ENCODE measurements at regions not wholly inside any gene's neighbourhood (a gene's known extent, or its start where the extent isn't known, plus 50 kb on each side); places are given as distances from the start of the nearest gene placed in this dataset.
A peak's percentile ranks its signal among the peaks of the same experiment; 100 is the strongest.

GRCh38 chr11:130616573-130616972 lies 168.1 kb downstream of the ADAMTS15 start:
- H3K4me1 ChIP-seq = no peaks in the 10 kb centered on the region
- H3K27me3 ChIP-seq = no peaks in the 10 kb centered on the region
- H3K4me3 ChIP-seq = no peak overlapping the region
- no peak for DNase-seq
- intact Hi-C loops (cut with DNase I; ENCODE audit: low total_unique reads) (no loop called here), in situ Hi-C loops (cut with MboI; ENCODE audit: low pct_ligation_motif_present in 1 of 4, low pct_unique_long_range_greater_than_20kb in 1 of 4, low sequenced_read_pairs in 3 of 4) (no loop called here)
- WGBS, 2 donors (ENCODE audit: low coverage in 1 of 2) = 86 to 96% methylated on average over 3 of the region's 3 CpGs
- H3K27ac ChIP-seq = no peak overlapping the region
- no peak for TF ChIP-seq POLR2A (IDR thresholded peaks at IDR 0.05)
- no peak for TF ChIP-seq POLR2AphosphoS5 (IDR thresholded peaks at IDR 0.05)
- TF ChIP-seq EP300 (IDR thresholded peaks at IDR 0.05; ENCODE audit: low read depth) = no peak
- TF ChIP-seq, protein P1, sequence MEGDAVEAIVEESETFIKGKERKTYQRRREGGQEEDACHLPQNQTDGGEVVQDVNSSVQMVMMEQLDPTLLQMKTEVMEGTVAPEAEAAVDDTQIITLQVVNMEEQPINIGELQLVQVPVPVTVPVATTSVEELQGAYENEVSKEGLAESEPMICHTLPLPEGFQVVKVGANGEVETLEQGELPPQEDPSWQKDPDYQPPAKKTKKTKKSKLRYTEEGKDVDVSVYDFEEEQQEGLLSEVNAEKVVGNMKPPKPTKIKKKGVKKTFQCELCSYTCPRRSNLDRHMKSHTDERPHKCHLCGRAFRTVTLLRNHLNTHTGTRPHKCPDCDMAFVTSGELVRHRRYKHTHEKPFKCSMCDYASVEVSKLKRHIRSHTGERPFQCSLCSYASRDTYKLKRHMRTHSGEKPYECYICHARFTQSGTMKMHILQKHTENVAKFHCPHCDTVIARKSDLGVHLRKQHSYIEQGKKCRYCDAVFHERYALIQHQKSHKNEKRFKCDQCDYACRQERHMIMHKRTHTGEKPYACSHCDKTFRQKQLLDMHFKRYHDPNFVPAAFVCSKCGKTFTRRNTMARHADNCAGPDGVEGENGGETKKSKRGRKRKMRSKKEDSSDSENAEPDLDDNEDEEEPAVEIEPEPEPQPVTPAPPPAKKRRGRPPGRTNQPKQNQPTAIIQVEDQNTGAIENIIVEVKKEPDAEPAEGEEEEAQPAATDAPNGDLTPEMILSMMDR (IDR thresholded peaks at IDR 0.05) = no peak
- H3K9me3 ChIP-seq = no peaks in the 10 kb centered on the region
- no peaks in the 10 kb centered on the region for H3K36me3 ChIP-seq

DNA sequence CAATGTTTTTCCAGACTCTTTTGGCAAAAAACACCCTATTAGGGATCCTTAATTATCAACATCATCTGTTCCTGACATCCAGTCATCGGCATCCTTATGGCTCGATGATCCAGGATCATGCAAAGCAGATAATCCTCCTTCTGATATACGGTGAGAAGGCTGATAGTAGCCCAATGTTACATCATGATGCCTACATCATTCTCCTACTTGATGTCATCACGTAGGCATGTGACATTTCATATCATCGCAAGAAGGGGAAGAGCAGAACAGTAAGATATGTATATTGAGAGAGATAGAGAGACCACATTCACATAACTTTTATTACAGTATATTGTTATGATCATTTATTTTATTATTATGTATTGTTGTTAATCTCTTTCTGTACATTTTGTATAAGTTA lies 168.6 kb downstream of the ADAMTS15 start:
- no peak for DNase-seq
- no peaks in the 10 kb centered on the region for H3K9me3 ChIP-seq
- H3K27me3 ChIP-seq = no peaks in the 10 kb centered on the region
- H3K27ac ChIP-seq = no peak overlapping the region
- H3K4me3 ChIP-seq = no peak overlapping the region
- in situ Hi-C loops (cut with MboI; ENCODE audit: low pct_ligation_motif_present in 1 of 4, low pct_unique_long_range_greater_than_20kb in 1 of 4, low sequenced_read_pairs in 3 of 4) (no loop called here), intact Hi-C loops (cut with DNase I; ENCODE audit: low total_unique reads) (no loop called here)
- no peak for TF ChIP-seq EP300 (IDR thresholded peaks at IDR 0.05; ENCODE audit: low read depth)
- no peak for TF ChIP-seq POLR2A (IDR thresholded peaks at IDR 0.05)
- TF ChIP-seq, protein P1 (IDR thresholded peaks at IDR 0.05) = no peak
- TF ChIP-seq POLR2AphosphoS5 (IDR thresholded peaks at IDR 0.05) = no peak
- WGBS, 2 donors (ENCODE audit: low coverage in 1 of 2) = 86 to 90% methylated on average over 5 of the region's 5 CpGs
- H3K4me1 ChIP-seq = no peaks in the 10 kb centered on the region
- no peaks in the 10 kb centered on the region for H3K36me3 ChIP-seq

- TF ChIP-seq POLR2A (IDR thresholded peaks at IDR 0.05) = no peak
- no peak for TF ChIP-seq EP300 (IDR thresholded peaks at IDR 0.05; ENCODE audit: low read depth)
- TF ChIP-seq POLR2AphosphoS5 (IDR thresholded peaks at IDR 0.05) = no peak
- TF ChIP-seq, protein P1 (IDR thresholded peaks at IDR 0.05) = no peak
- H3K4me1 ChIP-seq = peaks cover 0 to 6% (median 1%) of the 10 kb centered on the region in 4 donors
- no peaks in the 10 kb centered on the region for H3K27me3 ChIP-seq
- H3K9me3 ChIP-seq = no peaks in the 10 kb centered on the region
- 84 to 87% methylated on average over 4 of the region's 4 CpGs for whole genome bisulfite sequencing, 2 donors (ENCODE audit: low coverage in 1 of 2)
- no peak overlapping the region for H3K4me3 ChIP-seq
- in situ Hi-C loops (cut with MboI; ENCODE audit: low pct_ligation_motif_present in 1 of 4, low pct_unique_long_range_greater_than_20kb in 1 of 4, low sequenced_read_pairs in 3 of 4) = no loop called here
- no peak for DNase-seq
- H3K36me3 ChIP-seq = no peaks in the 10 kb centered on the region
- H3K27ac ChIP-seq = no peak overlapping the region
- intact Hi-C loops (cut with DNase I; ENCODE audit: low total_unique reads) = loop anchor here (10.0 kb wide), 1 partner anchor 186 kb away; no protein-coding TSS in a partner anchor
Observed at GRCh38 chr11:130620548-130620947, 172.1 kb downstream of the ADAMTS15 start.

DNA sequence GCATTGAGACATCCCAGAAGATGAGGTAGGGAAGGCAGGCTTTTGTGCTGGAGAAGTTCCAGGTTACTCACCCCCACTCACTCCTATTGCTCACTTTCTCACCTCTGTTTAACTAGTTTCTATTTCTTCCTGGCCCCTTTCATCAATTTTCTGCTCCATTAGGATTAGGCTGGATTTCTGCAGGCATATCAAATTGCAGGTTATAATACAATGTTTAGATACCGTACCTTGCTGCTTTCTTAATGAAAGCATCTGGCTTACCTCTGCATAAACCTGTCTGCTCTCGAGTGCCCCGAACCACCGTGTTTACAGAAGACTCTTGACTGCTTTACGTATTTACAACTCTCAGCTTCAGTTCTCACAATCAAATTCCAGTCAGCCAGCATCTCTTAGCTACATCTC lies 173.7 kb downstream of the ADAMTS15 start:
- no peak for TF ChIP-seq POLR2A (IDR thresholded peaks at IDR 0.05)
- peak; percentile 64 for TF ChIP-seq EP300 (IDR thresholded peaks at IDR 0.05; ENCODE audit: low read depth)
- TF ChIP-seq, protein P1 (IDR thresholded peaks at IDR 0.05) = no peak
- peak in 2 of 3 donors; percentile 71 to 88 for TF ChIP-seq POLR2AphosphoS5 (IDR thresholded peaks at IDR 0.05)
- DNase-seq = no peak
- H3K4me1 ChIP-seq = peaks cover 0 to 6% (median 1%) of the 10 kb centered on the region in 4 donors
- no peaks in the 10 kb centered on the region for H3K27me3 ChIP-seq
- no peaks in the 10 kb centered on the region for H3K9me3 ChIP-seq
- no peaks in the 10 kb centered on the region for H3K36me3 ChIP-seq
- H3K27ac ChIP-seq = peak overlapping the region in 2 of 4 donors; percentile 10 to 59
- in situ Hi-C loops (cut with MboI; ENCODE audit: low pct_ligation_motif_present in 1 of 4, low pct_unique_long_range_greater_than_20kb in 1 of 4, low sequenced_read_pairs in 3 of 4) (no loop called here), intact Hi-C loops (cut with DNase I; ENCODE audit: low total_unique reads) (loop anchor here (10.0 kb wide), 1 partner anchor 187 kb away; no protein-coding TSS in a partner anchor)
- 33 to 52% methylated on average over 5 of the region's 5 CpGs for WGBS, 2 donors (ENCODE audit: low coverage in 1 of 2)
- no peak overlapping the region for H3K4me3 ChIP-seq

All from transverse colon (tissue), 4 donors.